ENCODE measurements at regions not wholly inside any gene's neighbourhood (a gene's known extent, or its start where the extent isn't known, plus 50 kb on each side); places are given as distances from the start of the nearest gene placed in this dataset.

DNA sequence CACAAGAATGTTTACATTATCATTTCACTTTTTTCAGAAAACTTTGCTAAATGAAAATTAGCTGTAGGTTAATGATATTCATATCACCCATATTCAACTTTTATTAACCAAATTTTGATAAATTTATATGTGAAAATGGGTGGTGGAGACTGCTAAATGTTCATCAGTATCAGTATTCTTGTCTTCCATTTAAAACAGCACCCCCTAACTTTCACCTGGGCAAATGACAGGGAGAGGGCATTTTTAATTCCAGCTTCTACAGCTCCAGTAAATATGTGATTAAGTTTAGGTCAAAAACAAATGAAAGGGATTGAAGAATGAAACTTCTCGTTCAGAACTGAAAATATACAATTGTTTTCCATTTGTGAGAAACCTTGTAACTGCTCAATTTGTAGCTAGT lies 722.2 kb downstream of the KCNT2 start (continued):
- TF ChIP-seq, protein P1, sequence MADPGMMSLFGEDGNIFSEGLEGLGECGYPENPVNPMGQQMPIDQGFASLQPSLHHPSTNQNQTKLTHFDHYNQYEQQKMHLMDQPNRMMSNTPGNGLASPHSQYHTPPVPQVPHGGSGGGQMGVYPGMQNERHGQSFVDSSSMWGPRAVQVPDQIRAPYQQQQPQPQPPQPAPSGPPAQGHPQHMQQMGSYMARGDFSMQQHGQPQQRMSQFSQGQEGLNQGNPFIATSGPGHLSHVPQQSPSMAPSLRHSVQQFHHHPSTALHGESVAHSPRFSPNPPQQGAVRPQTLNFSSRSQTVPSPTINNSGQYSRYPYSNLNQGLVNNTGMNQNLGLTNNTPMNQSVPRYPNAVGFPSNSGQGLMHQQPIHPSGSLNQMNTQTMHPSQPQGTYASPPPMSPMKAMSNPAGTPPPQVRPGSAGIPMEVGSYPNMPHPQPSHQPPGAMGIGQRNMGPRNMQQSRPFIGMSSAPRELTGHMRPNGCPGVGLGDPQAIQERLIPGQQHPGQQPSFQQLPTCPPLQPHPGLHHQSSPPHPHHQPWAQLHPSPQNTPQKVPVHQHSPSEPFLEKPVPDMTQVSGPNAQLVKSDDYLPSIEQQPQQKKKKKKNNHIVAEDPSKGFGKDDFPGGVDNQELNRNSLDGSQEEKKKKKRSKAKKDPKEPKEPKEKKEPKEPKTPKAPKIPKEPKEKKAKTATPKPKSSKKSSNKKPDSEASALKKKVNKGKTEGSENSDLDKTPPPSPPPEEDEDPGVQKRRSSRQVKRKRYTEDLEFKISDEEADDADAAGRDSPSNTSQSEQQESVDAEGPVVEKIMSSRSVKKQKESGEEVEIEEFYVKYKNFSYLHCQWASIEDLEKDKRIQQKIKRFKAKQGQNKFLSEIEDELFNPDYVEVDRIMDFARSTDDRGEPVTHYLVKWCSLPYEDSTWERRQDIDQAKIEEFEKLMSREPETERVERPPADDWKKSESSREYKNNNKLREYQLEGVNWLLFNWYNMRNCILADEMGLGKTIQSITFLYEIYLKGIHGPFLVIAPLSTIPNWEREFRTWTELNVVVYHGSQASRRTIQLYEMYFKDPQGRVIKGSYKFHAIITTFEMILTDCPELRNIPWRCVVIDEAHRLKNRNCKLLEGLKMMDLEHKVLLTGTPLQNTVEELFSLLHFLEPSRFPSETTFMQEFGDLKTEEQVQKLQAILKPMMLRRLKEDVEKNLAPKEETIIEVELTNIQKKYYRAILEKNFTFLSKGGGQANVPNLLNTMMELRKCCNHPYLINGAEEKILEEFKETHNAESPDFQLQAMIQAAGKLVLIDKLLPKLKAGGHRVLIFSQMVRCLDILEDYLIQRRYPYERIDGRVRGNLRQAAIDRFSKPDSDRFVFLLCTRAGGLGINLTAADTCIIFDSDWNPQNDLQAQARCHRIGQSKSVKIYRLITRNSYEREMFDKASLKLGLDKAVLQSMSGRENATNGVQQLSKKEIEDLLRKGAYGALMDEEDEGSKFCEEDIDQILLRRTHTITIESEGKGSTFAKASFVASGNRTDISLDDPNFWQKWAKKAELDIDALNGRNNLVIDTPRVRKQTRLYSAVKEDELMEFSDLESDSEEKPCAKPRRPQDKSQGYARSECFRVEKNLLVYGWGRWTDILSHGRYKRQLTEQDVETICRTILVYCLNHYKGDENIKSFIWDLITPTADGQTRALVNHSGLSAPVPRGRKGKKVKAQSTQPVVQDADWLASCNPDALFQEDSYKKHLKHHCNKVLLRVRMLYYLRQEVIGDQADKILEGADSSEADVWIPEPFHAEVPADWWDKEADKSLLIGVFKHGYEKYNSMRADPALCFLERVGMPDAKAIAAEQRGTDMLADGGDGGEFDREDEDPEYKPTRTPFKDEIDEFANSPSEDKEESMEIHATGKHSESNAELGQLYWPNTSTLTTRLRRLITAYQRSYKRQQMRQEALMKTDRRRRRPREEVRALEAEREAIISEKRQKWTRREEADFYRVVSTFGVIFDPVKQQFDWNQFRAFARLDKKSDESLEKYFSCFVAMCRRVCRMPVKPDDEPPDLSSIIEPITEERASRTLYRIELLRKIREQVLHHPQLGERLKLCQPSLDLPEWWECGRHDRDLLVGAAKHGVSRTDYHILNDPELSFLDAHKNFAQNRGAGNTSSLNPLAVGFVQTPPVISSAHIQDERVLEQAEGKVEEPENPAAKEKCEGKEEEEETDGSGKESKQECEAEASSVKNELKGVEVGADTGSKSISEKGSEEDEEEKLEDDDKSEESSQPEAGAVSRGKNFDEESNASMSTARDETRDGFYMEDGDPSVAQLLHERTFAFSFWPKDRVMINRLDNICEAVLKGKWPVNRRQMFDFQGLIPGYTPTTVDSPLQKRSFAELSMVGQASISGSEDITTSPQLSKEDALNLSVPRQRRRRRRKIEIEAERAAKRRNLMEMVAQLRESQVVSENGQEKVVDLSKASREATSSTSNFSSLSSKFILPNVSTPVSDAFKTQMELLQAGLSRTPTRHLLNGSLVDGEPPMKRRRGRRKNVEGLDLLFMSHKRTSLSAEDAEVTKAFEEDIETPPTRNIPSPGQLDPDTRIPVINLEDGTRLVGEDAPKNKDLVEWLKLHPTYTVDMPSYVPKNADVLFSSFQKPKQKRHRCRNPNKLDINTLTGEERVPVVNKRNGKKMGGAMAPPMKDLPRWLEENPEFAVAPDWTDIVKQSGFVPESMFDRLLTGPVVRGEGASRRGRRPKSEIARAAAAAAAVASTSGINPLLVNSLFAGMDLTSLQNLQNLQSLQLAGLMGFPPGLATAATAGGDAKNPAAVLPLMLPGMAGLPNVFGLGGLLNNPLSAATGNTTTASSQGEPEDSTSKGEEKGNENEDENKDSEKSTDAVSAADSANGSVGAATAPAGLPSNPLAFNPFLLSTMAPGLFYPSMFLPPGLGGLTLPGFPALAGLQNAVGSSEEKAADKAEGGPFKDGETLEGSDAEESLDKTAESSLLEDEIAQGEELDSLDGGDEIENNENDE (IDR thresholded peaks at IDR 0.05; ENCODE audit: low read depth, low read length), result no peak

All from K562 (cell line).